Central memory CD8-positive, alpha-beta T cell (primary cell): ENCODE measurements at regions not wholly inside any gene's neighbourhood (a gene's known extent, or its start where the extent isn't known, plus 50 kb on each side); places are given as distances from the start of the nearest gene placed in this dataset.
"Not testable (repeated sequence)": the region's sequence is repeated elsewhere in the genome, so short reads cannot be mapped to it uniquely, and the experiment has no call there.

Source experiments
- ATAC-seq: fragments of 150-1000 bp; cut with Tn5 transposase; replicated peaks from 2 replicates; pipeline ENCODE4 v1.10.0; 2022; ENCODE audit warnings: mild to moderate bottlenecking, moderate FRiP score, moderate number of reproducible peaks; ENCODE audit not compliant: poor library complexity, severe bottlenecking; ENCODE audit errors: extremely low read depth
- DNase-seq, 2 donors: peaks; one replicate each; pipeline ENCODE4 v3.0.0; 2021; ENCODE audit warnings: low spot score in 2 of 2
- H3K27ac Mint-ChIP-seq: one replicate; pipeline ENCODE4 v1.8.0; 2022; ENCODE audit warnings: low read depth, mild to moderate bottlenecking, moderate library complexity, mixed read lengths
- H3K27me3 Mint-ChIP-seq: one replicate; pipeline ENCODE4 v1.8.0; 2022; ENCODE audit warnings: mixed read lengths
- H3K36me3 Mint-ChIP-seq: one replicate; pipeline ENCODE4 v1.8.0; 2022; ENCODE audit warnings: mild to moderate bottlenecking, moderate library complexity, mixed read lengths; ENCODE audit not compliant: insufficient read depth
- H3K4me1 Mint-ChIP-seq: one replicate; pipeline ENCODE4 v1.8.0; 2022; ENCODE audit warnings: mixed read lengths
- H3K4me3 Mint-ChIP-seq: one replicate; pipeline ENCODE4 v1.8.0; 2022; ENCODE audit warnings: mild to moderate bottlenecking, moderate library complexity, mixed read lengths
- H3K9me3 Mint-ChIP-seq: one replicate; pipeline ENCODE4 v1.8.0; 2022; ENCODE audit warnings: mixed read lengths

DNA sequence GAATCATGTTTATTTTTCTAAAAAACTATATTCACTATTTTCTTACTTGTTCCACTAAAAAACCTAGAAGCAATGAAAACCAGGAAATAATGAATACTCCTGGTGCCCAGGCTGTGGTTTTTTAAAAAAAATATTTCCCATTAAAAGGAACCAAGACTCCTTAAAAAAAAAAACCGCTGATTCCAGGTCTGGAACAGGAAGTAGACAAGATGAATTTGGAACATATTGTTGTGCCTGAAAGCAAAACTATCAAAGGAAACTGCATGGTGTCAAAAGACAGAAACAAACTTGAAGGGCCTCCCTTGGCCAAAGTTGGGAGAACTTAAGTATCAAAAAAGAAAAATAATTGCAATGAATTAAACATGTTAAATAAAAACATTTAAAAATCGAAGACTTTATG lies 245.3 kb upstream of the P2RY1 start:
- DNase-seq (no peak), ATAC-seq (no peak)
- no peaks in the 10 kb centered on the region for H3K9me3 Mint-ChIP-seq
- no peaks in the 10 kb centered on the region for H3K36me3 Mint-ChIP-seq
- no peak overlapping the region for H3K27ac Mint-ChIP-seq
- H3K4me3 Mint-ChIP-seq = no peak overlapping the region
- no peaks in the 10 kb centered on the region for H3K4me1 Mint-ChIP-seq
- H3K27me3 Mint-ChIP-seq = peaks cover 28% of the 10 kb centered on the region

DNA sequence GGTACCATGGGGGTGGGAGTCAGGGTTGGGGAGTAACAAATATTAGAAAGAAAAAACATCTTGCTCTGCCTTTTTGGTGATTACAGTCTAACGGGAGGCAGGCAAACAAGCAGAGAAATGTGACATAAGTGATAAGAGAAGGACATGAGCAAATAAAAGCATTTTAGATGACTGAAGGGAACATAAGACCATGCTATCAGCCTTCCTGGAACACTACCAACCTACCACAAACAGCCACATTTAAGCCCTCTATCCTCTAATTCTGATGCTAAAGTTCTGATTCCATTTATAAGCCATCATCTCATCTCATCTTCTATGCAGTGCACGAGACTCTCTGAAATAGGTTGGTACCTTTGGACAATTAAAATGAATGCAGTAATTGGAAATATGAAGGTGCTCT lies 243.4 kb upstream of the P2RY1 start:
- H3K9me3 Mint-ChIP-seq = no peaks in the 10 kb centered on the region
- no peaks in the 10 kb centered on the region for H3K36me3 Mint-ChIP-seq
- peaks cover 12% of the 10 kb centered on the region for H3K27me3 Mint-ChIP-seq
- no peak overlapping the region for H3K4me3 Mint-ChIP-seq
- DNase-seq = no peak
- no peaks in the 10 kb centered on the region for H3K4me1 Mint-ChIP-seq
- H3K27ac Mint-ChIP-seq = no peak overlapping the region
- no peak for ATAC-seq

DNA sequence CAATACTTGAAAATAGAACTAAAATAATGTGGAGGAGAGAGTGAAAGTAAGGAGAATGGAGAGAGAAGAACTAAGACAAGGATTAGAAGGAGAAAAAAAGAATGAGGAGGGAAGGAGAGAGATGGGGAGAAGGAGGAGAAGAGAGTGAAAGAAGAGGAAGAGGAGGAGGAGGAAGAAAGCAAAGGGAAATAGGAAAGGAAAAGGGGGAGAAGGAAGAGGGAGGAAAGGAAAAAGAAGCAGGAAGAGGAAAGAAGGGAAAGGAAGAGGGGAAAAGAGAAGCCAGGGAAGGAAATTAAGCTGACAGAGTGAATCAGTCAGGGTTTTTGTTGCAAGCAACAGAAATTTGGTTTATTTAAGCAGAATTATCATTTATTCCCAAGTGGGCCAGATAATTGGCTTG lies 241.7 kb upstream of the P2RY1 start:
- no peaks in the 10 kb centered on the region for H3K4me1 Mint-ChIP-seq
- H3K9me3 Mint-ChIP-seq = no peaks in the 10 kb centered on the region
- peaks cover 13% of the 10 kb centered on the region for H3K27me3 Mint-ChIP-seq
- H3K4me3 Mint-ChIP-seq = no peak overlapping the region
- H3K36me3 Mint-ChIP-seq = no peaks in the 10 kb centered on the region
- no peak overlapping the region for H3K27ac Mint-ChIP-seq
- no peak for ATAC-seq
- no peak for DNase-seq

DNA sequence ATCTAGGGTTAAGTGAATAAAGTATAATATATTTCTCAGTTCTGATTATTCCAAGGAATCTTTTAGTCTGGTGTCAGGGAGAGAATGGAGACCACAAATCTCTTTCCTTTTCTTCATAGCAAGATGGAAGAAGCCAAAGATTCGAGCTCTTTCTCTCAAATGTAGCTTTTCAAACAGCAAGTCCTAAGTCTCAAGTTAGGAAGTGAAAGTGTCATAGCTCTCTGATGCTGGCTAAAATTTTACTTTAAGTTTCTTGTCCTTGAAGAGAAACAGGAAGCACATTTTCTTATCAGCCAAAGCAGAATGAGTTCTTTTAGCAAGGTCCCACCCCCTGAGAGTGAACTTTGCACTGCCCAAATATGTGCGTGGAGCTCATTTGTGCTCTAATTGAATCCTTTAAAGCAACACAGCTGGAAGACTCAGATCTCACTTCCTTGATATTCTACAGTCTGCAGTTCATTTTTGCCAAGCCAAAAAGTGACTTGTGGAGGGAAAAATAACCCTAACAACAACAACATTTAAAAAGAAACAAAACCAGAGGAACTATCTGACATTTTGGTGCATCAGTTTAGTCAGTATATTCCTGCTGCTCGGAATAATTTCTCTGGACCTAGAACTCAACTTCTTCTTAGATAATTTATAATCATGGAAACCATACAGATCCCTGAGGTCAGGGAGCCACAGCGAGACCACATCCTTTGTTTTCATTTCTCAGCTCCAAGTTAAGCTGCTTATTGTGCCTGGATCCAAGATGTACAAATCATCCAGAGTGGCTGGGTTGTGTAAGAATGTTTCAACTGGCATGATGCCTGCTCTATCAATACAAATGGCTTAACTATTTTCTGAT lies 238.7 kb upstream of the P2RY1 start:
- DNase-seq = no peak
- peak; percentile 14 for ATAC-seq
- Mint-ChIP-seq H3K27me3 (peaks cover 22% of the 10 kb centered on the region), H3K4me1 (no peaks in the 10 kb centered on the region), H3K36me3 (no peaks in the 10 kb centered on the region), H3K4me3 (no peak overlapping the region), H3K27ac (no peak overlapping the region), H3K9me3 (no peaks in the 10 kb centered on the region)

DNA sequence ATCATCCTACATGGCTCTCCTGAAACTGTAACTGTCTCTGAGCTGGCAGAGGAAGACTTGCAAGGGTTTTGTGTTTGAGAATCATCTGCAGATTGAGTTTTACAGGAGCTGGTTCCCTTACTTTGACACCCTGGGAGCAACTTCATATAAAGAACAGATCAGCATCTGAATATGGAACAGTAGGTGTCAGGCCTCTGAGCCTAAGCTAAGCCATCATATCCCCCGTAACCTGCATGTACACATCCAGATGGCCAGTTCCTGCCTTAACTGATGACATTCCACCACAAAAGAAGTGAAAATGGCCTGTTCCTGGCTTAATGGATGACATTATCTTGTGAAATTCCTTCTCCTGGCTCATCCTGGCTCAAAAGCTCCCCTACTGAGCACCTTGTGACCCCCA lies 238.1 kb upstream of the P2RY1 start:
- ATAC-seq, DNase-seq, H3K36me3 Mint-ChIP-seq, H3K27ac Mint-ChIP-seq, H3K9me3 Mint-ChIP-seq, H3K4me1 Mint-ChIP-seq, H3K4me3 Mint-ChIP-seq: not testable (repeated sequence)
- peaks cover 22% of the 10 kb centered on the region for H3K27me3 Mint-ChIP-seq

DNA sequence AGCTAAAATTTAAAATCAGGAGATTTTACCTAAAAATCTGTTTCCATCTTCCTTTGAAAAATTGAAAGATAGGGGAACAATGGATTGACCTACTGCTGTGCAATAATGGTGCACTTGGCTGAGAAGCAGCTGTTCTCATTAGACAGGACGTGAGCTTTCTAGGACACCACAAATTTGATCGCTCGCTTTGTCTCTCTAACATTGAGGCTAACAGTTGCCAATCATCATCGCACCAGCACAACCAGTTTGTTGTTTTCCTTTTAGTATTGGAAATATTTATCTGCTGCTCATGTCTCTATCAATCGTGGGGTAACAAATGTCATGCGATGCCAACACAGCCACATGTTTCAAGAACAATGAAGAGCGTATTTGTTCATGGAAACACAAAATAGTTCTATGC lies 228.8 kb upstream of the P2RY1 start:
- no peak overlapping the region for H3K4me3 Mint-ChIP-seq
- no peak overlapping the region for H3K27ac Mint-ChIP-seq
- no peaks in the 10 kb centered on the region for H3K9me3 Mint-ChIP-seq
- peaks cover 1% of the 10 kb centered on the region for H3K36me3 Mint-ChIP-seq
- DNase-seq (no peak), ATAC-seq (no peak)
- no peaks in the 10 kb centered on the region for H3K4me1 Mint-ChIP-seq
- H3K27me3 Mint-ChIP-seq = no peaks in the 10 kb centered on the region

DNA sequence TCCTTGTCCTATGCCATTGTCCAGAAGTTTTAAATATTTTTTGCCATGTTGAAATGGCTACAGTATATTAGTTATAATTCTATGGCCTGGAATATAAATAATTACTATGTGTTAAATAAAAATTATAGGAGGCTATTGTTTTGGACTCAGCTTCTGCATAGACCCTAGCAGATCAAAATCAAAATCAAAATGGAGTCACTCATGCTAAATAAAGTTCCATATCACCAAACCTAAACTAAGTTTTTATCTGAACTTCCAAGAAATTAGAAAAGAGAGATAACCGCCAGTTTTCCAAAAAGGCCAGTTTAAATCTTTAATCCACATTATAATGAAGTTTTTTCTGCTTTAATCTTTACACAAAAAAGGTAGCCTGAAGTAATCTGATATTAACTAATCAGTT lies 227.8 kb upstream of the P2RY1 start:
- H3K27me3 Mint-ChIP-seq = peaks cover 7% of the 10 kb centered on the region
- DNase-seq (no peak), ATAC-seq (no peak)
- H3K27ac Mint-ChIP-seq = no peak overlapping the region
- H3K9me3 Mint-ChIP-seq = no peaks in the 10 kb centered on the region
- H3K4me1 Mint-ChIP-seq = no peaks in the 10 kb centered on the region
- H3K4me3 Mint-ChIP-seq = no peak overlapping the region
- H3K36me3 Mint-ChIP-seq = peaks cover 1% of the 10 kb centered on the region

DNA sequence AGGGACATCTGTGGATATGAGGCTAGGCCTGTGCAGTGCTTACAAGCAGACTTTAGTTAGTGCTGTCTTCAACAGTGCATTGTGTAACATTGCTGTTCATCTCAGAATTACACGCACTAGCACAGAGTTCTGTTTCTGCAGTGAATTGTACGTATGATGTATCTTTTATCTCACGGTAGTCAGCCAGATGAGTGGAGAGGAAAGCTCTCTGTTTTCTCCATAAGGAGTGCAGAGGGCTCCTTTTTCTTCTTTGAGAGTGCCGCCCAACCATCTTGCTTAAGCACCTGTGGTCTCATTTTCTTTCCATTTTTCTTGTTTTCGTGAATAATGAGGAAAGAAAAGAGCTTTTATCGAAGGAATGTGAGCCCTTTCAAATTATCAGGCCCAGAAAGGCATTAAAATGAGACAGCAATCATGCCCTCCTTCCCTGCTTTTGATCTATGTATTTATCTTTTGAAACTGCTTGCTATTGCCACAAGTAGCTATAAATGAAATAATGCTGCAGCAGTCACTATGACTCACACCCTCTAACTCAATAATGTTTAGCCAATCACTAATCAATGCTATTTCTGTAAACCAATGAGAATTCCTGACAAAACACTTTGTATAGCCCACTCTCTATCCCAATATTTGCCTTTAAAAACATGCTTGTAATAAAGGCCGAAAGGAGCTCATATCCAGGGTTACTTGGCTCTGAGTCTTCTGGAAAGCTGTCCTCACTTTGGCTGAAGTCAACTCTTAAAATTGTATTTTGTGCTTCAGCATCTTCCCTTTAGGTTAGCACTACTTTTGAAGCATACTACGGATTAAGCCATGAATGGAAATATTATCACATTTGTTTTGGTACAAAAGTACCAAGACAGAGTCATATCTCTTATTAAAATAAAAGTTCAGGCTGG lies 226.0 kb upstream of the P2RY1 start:
- Mint-ChIP-seq H3K4me3 (no peak overlapping the region), H3K9me3 (no peaks in the 10 kb centered on the region), H3K4me1 (no peaks in the 10 kb centered on the region), H3K36me3 (peaks cover 1% of the 10 kb centered on the region), H3K27ac (no peak overlapping the region), H3K27me3 (peaks cover 10% of the 10 kb centered on the region)
- no peak for DNase-seq
- ATAC-seq = no peak

DNA sequence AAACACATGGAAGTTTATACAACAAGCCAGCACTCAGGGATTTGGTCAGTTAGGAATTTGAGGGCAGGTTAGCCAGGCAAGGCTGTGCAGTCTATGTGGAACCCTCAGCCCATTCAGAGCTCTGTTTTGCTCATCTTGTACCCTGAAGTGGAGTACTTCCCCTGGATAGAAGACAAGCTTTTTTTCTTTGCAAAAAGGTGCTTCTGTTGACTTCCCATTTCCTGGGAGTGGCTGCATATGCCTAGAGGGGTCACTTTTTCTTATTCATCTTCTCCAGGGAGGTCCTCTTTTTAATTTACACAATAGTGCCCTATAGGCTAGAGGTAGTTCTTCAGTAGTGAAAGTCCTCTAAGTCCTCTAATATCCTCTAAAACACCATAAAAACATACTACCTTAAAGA lies 225.0 kb upstream of the P2RY1 start:
- H3K9me3 Mint-ChIP-seq = no peaks in the 10 kb centered on the region
- H3K36me3 Mint-ChIP-seq = no peaks in the 10 kb centered on the region
- DNase-seq (no peak), ATAC-seq (no peak)
- H3K4me1 Mint-ChIP-seq = no peaks in the 10 kb centered on the region
- no peak overlapping the region for H3K27ac Mint-ChIP-seq
- H3K4me3 Mint-ChIP-seq = no peak overlapping the region
- H3K27me3 Mint-ChIP-seq = peaks cover 10% of the 10 kb centered on the region

DNA sequence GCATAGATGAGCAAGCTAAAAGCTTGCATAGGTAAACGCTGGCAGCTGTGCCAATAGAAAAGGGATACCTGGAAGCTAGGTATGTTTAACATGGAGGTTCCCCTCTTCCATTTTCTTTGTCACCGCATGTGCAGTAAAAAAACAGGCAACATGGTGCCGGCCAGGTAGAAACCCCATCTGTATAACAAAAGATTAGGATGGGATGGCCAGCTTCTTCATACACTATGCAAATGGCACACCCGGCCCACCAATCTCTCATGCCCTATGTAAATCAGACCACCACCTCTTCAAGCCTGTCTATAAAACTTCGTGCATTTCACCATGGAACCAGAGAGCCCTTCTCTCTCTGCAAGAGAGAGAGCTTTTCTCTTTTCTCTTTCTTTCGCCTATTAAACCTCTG lies 224.3 kb upstream of the P2RY1 start:
- H3K36me3 Mint-ChIP-seq = no peaks in the 10 kb centered on the region
- DNase-seq (no peak), ATAC-seq (no peak)
- no peaks in the 10 kb centered on the region for H3K4me1 Mint-ChIP-seq
- no peak overlapping the region for H3K4me3 Mint-ChIP-seq
- peaks cover 10% of the 10 kb centered on the region for H3K27me3 Mint-ChIP-seq
- H3K27ac Mint-ChIP-seq = no peak overlapping the region
- H3K9me3 Mint-ChIP-seq = no peaks in the 10 kb centered on the region

DNA sequence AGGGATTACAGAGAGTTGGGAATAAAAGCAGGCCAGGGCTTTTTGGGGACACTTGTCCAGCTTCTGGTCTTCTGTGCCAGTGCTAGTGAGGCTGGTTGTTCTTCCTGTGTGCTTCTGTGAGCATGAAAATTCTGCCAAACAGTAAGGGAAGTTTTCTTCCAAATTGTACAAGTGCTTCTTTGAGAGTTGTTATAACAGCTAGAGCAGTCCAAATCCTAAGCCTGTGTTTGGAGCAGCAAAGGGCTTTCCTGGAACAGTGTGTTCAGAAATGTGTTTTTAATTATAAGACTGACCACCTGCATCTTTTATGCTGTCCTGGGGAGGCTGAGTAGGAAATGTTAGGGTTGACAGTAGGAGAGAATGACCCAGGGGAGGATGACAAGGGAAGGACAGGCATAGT lies 223.0 kb upstream of the P2RY1 start:
- ATAC-seq (no peak), DNase-seq (no peak)
- Mint-ChIP-seq H3K4me1 (no peaks in the 10 kb centered on the region), H3K27me3 (peaks cover 10% of the 10 kb centered on the region), H3K27ac (no peak overlapping the region), H3K36me3 (no peaks in the 10 kb centered on the region), H3K4me3 (no peak overlapping the region), H3K9me3 (no peaks in the 10 kb centered on the region)

DNA sequence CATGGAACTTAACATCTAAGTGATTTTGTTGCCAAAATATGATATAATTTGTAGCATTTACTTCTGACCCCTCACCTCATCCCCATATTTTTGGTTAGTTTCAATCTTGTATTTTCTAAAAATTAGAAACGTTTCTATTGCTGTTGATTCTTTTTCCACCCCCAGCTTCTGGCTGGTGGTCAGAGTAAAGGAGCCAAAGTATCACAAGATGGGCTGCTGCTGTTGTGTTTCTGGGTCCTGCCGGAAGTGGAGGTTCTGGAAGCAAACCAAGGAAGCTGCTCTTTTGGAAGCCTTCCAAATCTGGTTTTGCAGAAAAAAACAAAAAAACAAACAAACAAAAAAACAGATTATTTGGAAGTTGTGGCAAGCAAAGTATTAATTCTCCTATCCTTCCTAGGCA lies 221.1 kb upstream of the P2RY1 start:
- no peaks in the 10 kb centered on the region for H3K36me3 Mint-ChIP-seq
- H3K27ac Mint-ChIP-seq = no peak overlapping the region
- peaks cover 14% of the 10 kb centered on the region for H3K27me3 Mint-ChIP-seq
- no peak overlapping the region for H3K4me3 Mint-ChIP-seq
- DNase-seq (no peak), ATAC-seq (no peak)
- no peaks in the 10 kb centered on the region for H3K9me3 Mint-ChIP-seq
- no peaks in the 10 kb centered on the region for H3K4me1 Mint-ChIP-seq

DNA sequence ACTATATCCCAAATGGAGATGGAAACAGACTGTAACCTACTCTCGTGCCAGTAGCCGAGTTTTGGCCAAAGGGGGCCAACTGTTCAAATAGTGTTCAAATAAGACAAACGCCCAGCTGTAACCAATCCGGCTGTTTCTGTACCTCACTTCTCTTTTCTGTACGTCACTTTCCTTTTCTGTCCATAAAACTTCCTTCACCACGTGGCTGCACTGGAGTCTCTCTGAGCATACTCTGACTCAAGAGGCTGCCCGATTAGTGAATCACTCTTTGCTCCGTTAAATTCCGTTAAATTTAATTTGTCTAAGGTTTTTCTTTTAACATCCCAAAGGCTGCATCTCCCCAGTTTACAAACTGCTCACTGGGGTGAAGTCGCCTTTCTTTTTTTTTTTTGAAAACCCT lies 219.2 kb upstream of the P2RY1 start:
- ATAC-seq (no peak), DNase-seq (no peak)
- Mint-ChIP-seq H3K9me3 (no peaks in the 10 kb centered on the region), H3K4me3 (no peak overlapping the region), H3K36me3 (no peaks in the 10 kb centered on the region), H3K27ac (no peak overlapping the region), H3K4me1 (no peaks in the 10 kb centered on the region), H3K27me3 (peaks cover 19% of the 10 kb centered on the region)
